RWPE2 (cell line): ENCODE measurements at regions not wholly inside any gene's neighbourhood (a gene's known extent, or its start where the extent isn't known, plus 50 kb on each side); places are given as distances from the start of the nearest gene placed in this dataset.

Experiments
- ATAC-seq: fragments of 200-7000 bp; cut with Tn5 transposase; 3 replicates; pipeline ENCODE4 v1.9.1; 2021; ENCODE audit warnings: low read depth
- DNase-seq: peaks from one replicate; pipeline ENCODE4 v3.0.0-alpha.2; 2020; ENCODE audit warnings: low spot score
- H3K27ac ChIP-seq: fragments of 450-650 bp; 2 replicates; pipeline ENCODE4 v1.5.1; 2017; ENCODE audit warnings: mild to moderate bottlenecking; ENCODE audit not compliant: poor library complexity, severe bottlenecking
- H3K27me3 ChIP-seq: fragments of 250-450 bp; sonication (Bioruptor Pico); 2 replicates; pipeline ENCODE4 v1.5.1; 2021; ENCODE audit warnings: mild to moderate bottlenecking, moderate library complexity; ENCODE audit not compliant: insufficient read depth, poor library complexity, severe bottlenecking
- H3K36me3 ChIP-seq: fragments of 250-450 bp; sonication (Bioruptor Pico); 2 replicates; pipeline ENCODE4 v1.5.1; 2020; ENCODE audit warnings: low read depth, mild to moderate bottlenecking, moderate library complexity
- H3K4me1 ChIP-seq: fragments of 250-450 bp; sonication (Bioruptor Pico); 2 replicates; pipeline ENCODE4 v1.5.1; 2021; ENCODE audit warnings: mild to moderate bottlenecking, moderate library complexity; ENCODE audit not compliant: insufficient read depth, poor library complexity, severe bottlenecking
- H3K4me3 ChIP-seq: fragments of 250-450 bp; sonication (Bioruptor Pico); 2 replicates; pipeline ENCODE4 v1.5.1; 2021; ENCODE audit warnings: mild to moderate bottlenecking, moderate library complexity; ENCODE audit not compliant: severe bottlenecking
- H3K9me3 ChIP-seq: fragments of 250-450 bp; sonication (Bioruptor Pico); 2 replicates; pipeline ENCODE4 v1.5.1; 2021; ENCODE audit warnings: mild to moderate bottlenecking, moderate library complexity; ENCODE audit not compliant: severe bottlenecking
- CTCF ChIP-seq: fragments of 450-650 bp; IDR thresholded peaks from one replicate; pipeline ENCODE4 v1.5.1; 2017; ENCODE audit warnings: mild to moderate bottlenecking, moderate library complexity; ENCODE audit not compliant: poor library complexity, severe bottlenecking

GRCh38 chr11:128400382-128401203, 186.8 kb downstream of the ETS1 start:
- no peak overlapping the region for H3K4me3 ChIP-seq
- H3K36me3 ChIP-seq, result no peaks in the 10 kb centered on the region
- no peaks in the 10 kb centered on the region for H3K9me3 ChIP-seq
- H3K4me1 ChIP-seq, result peaks cover 12% of the 10 kb centered on the region
- no peak for ATAC-seq
- no peak overlapping the region for H3K27ac ChIP-seq
- no peak for TF ChIP-seq CTCF
- H3K27me3 ChIP-seq, result no peaks in the 10 kb centered on the region
- DNase-seq, result no peak

GRCh38 chr11:128399251-128400121, 187.9 kb downstream of the ETS1 start:
- no peak for TF ChIP-seq CTCF
- Histone ChIP-seq H3K4me3 (no peak overlapping the region), H3K27me3 (no peaks in the 10 kb centered on the region), H3K9me3 (no peaks in the 10 kb centered on the region), H3K27ac (peak overlapping the region; percentile 13), H3K4me1 (peaks cover 12% of the 10 kb centered on the region), H3K36me3 (no peaks in the 10 kb centered on the region)
- DNase-seq (no peak), ATAC-seq (peak; percentile 93)

- no peak for TF ChIP-seq CTCF
- H3K4me1 ChIP-seq, result peaks cover 12% of the 10 kb centered on the region
- no peaks in the 10 kb centered on the region for H3K36me3 ChIP-seq
- no peak for DNase-seq
- no peak for ATAC-seq
- no peaks in the 10 kb centered on the region for H3K9me3 ChIP-seq
- H3K27ac ChIP-seq, result peak overlapping the region; percentile 13
- H3K27me3 ChIP-seq, result no peaks in the 10 kb centered on the region
- H3K4me3 ChIP-seq, result no peak overlapping the region
Measured at GRCh38 chr11:128398517-128399250, 188.7 kb downstream of the ETS1 start.

GRCh38 chr11:128397362-128397761, 190.0 kb downstream of the ETS1 start:
- ATAC-seq, result no peak
- Histone ChIP-seq H3K27me3 (no peaks in the 10 kb centered on the region), H3K4me1 (peaks cover 12% of the 10 kb centered on the region), H3K4me3 (no peak overlapping the region), H3K36me3 (no peaks in the 10 kb centered on the region), H3K27ac (no peak overlapping the region), H3K9me3 (no peaks in the 10 kb centered on the region)
- TF ChIP-seq CTCF, result no peak
- DNase-seq, result no peak
